ENCODE measurements at regions not wholly inside any gene's neighbourhood (a gene's known extent, or its start where the extent isn't known, plus 50 kb on each side); places are given as distances from the start of the nearest gene placed in this dataset.

- no peak for TF ChIP-seq POLR2A (IDR thresholded peaks at IDR 0.05; ENCODE audit: borderline replicate concordance, extremely low read depth, insufficient read depth, insufficient read length)
- no peak for TF ChIP-seq TCF7L2 (IDR thresholded peaks at IDR 0.05; ENCODE audit: borderline replicate concordance, extremely low read depth, insufficient read depth, insufficient read length)
- TF ChIP-seq SRF (IDR thresholded peaks at IDR 0.05; ENCODE audit: low read depth), result no peak
- TF ChIP-seq EZH2phosphoT487 (IDR thresholded peaks at IDR 0.05; ENCODE audit: borderline replicate concordance), result no peak
- TF ChIP-seq, protein P1, sequence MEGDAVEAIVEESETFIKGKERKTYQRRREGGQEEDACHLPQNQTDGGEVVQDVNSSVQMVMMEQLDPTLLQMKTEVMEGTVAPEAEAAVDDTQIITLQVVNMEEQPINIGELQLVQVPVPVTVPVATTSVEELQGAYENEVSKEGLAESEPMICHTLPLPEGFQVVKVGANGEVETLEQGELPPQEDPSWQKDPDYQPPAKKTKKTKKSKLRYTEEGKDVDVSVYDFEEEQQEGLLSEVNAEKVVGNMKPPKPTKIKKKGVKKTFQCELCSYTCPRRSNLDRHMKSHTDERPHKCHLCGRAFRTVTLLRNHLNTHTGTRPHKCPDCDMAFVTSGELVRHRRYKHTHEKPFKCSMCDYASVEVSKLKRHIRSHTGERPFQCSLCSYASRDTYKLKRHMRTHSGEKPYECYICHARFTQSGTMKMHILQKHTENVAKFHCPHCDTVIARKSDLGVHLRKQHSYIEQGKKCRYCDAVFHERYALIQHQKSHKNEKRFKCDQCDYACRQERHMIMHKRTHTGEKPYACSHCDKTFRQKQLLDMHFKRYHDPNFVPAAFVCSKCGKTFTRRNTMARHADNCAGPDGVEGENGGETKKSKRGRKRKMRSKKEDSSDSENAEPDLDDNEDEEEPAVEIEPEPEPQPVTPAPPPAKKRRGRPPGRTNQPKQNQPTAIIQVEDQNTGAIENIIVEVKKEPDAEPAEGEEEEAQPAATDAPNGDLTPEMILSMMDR (IDR thresholded peaks at IDR 0.05 in 2 of 3, conservative IDR thresholded peaks at IDR 0.05 in 1 of 3; ENCODE audit: borderline replicate concordance in 1 of 3, insufficient read depth in 1 of 3, low read depth in 2 of 3, low read length in 2 of 3), result no peak
- TF ChIP-seq EZH2 (IDR thresholded peaks at IDR 0.05), result no peak
- TF ChIP-seq ZFX (IDR thresholded peaks at IDR 0.05), result no peak
Observed at GRCh38 chr3:28149960-28150359, 91.5 kb upstream of the CMC1 start.
